Fibroblast of mammary gland (primary cell): ENCODE measurements at regions not wholly inside any gene's neighbourhood (a gene's known extent, or its start where the extent isn't known, plus 50 kb on each side); places are given as distances from the start of the nearest gene placed in this dataset.

Source experiments
- DNase-seq: peaks from one replicate; pipeline ENCODE4 v3.0.0-alpha.2; 2010; ENCODE audit warnings: low read depth
- H3K4me3 ChIP-seq: 2 replicates; pipeline ENCODE4 v1.5.1; 2011; ENCODE audit warnings: low read depth, mild to moderate bottlenecking, low read length, moderate library complexity; ENCODE audit not compliant: control insufficient read depth
- CTCF ChIP-seq: conservative IDR thresholded peaks from 2 replicates; pipeline ENCODE4 v1.5.1; 2011; ENCODE audit warnings: low read depth, low read length, inconsistent platforms; ENCODE audit not compliant: control insufficient read depth, insufficient read depth

DNA sequence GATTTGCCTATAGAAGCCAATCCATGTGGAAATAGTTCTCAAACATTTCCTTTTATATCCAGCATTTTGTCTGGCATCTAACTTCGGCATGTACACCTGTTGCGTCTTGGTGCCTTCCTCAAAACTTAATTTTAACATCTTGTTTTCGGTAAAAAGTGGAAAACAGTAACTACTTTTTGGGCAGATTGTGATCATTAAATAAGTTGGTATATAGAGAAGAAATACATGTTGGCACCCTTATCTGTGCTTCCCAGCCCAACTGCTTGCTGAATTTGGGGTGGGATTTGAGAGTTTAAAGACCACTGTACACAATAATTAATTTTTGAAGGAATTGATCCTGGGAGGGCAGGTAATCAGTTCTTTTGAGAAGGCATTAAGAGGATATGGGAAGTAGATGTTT lies 566.8 kb downstream of the PDCD6IP start:
- TF ChIP-seq CTCF: no peak
- no peak overlapping the region for H3K4me3 ChIP-seq
- no peak for DNase-seq

- no peak for DNase-seq
- no peak for TF ChIP-seq CTCF
- H3K4me3 ChIP-seq: no peak overlapping the region
Measured at GRCh38 chr3:34365771-34366170, 567.3 kb downstream of the PDCD6IP start.

GRCh38 chr3:34367521-34367920 lies 569.1 kb downstream of the PDCD6IP start:
- DNase-seq: no peak
- H3K4me3 ChIP-seq: no peak overlapping the region
- no peak for TF ChIP-seq CTCF

- no peak overlapping the region for H3K4me3 ChIP-seq
- no peak for DNase-seq
- TF ChIP-seq CTCF: no peak
Measured at GRCh38 chr3:34374521-34374920, 576.1 kb downstream of the PDCD6IP start.

DNA sequence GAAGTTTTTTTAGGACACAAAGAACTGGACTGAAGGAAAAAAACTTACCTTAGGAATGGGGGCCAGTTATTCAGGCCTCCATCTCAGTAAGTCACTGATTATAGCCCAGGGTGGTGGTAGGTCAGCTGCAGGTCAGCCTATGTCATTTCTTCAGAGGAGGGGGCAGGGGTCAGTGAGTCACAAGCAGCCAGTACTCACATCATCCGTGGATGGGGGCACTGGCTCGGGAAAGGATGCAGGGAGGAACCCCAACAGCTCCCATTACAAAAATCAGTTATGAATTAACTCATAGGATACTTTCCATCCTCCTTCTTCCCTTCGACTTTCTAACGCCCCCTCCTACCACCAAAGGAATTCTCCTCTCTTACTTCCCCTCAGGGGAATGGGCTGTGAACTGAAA lies 578.3 kb downstream of the PDCD6IP start:
- DNase-seq: no peak
- H3K4me3 ChIP-seq: no peak overlapping the region
- TF ChIP-seq CTCF: no peak

- DNase-seq: no peak
- H3K4me3 ChIP-seq: no peak overlapping the region
- TF ChIP-seq CTCF: no peak
Measured at GRCh38 chr3:34377961-34378360, 579.5 kb downstream of the PDCD6IP start.

GRCh38 chr3:34381243-34381642 lies 582.8 kb downstream of the PDCD6IP start:
- TF ChIP-seq CTCF: no peak
- no peak for DNase-seq
- no peak overlapping the region for H3K4me3 ChIP-seq
